ENCODE measurements at regions not wholly inside any gene's neighbourhood (a gene's known extent, or its start where the extent isn't known, plus 50 kb on each side); places are given as distances from the start of the nearest gene placed in this dataset.

GRCh38 chr4:11494232-11494631 is 65.5 kb upstream of the HS3ST1 start:
- DNase-seq (ENCODE audit: low read depth in 2 of 2) = no peak

- DNase-seq (ENCODE audit: low read depth in 2 of 2) = no peak
Observed at GRCh38 chr4:11489453-11490083, 60.9 kb upstream of the HS3ST1 start.

- DNase-seq (ENCODE audit: low read depth in 2 of 2) = no peak
Observed at GRCh38 chr4:11488657-11489452, 60.2 kb upstream of the HS3ST1 start.

GRCh38 chr4:11487868-11488544 is 59.3 kb upstream of the HS3ST1 start:
- no peak for DNase-seq (ENCODE audit: low read depth in 2 of 2)

GRCh38 chr4:11487139-11487538 is 58.4 kb upstream of the HS3ST1 start:
- DNase-seq (ENCODE audit: low read depth in 2 of 2) = no peak

GRCh38 chr4:11485926-11486325 is 57.2 kb upstream of the HS3ST1 start:
- no peak for DNase-seq (ENCODE audit: low read depth in 2 of 2)

- DNase-seq (ENCODE audit: low read depth in 2 of 2) = no peak
Observed at GRCh38 chr4:11484531-11484930, 55.8 kb upstream of the HS3ST1 start.

- no peak for DNase-seq (ENCODE audit: low read depth in 2 of 2)
Observed at GRCh38 chr4:11483046-11483445, 54.4 kb upstream of the HS3ST1 start.

GRCh38 chr4:11480683-11481082 is 52.0 kb upstream of the HS3ST1 start:
- no peak for DNase-seq (ENCODE audit: low read depth in 2 of 2)
